NCI-H146 treated with DMSO at 0.1 percent for 48 hours (cell line): ENCODE measurements at regions not wholly inside any gene's neighbourhood (a gene's known extent, or its start where the extent isn't known, plus 50 kb on each side); places are given as distances from the start of the nearest gene placed in this dataset.
"Not testable (repeated sequence)": the region's sequence is repeated elsewhere in the genome, so short reads cannot be mapped to it uniquely, and the experiment has no call there.

ENCODE experiments used
- DNase-seq: peaks from one replicate; lab custom pipeline; 2025; ENCODE audit not compliant: unreplicated experiment; lab: John Stamatoyannopoulos, UW

DNA sequence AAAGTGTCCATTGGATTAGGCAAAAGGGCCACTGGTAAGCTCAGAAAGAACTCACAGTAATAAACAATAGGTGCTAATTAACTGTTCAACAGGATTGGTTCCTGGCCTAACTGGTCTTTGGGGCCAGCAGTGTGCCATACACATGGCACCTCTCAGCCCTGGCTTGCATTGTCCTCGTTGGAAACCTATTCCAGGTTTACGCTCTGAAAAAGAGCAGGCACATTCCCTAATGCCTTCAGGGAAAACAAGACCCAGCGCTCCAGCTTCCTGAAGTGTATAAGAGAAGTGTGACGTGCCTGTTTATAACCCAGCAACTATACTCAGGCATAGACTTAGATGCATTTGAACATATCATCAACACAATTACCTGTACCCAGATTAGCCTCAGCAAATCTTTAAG is 51.9 kb upstream of the RBM47 start:
- peak; percentile 12 for DNase-seq

DNA sequence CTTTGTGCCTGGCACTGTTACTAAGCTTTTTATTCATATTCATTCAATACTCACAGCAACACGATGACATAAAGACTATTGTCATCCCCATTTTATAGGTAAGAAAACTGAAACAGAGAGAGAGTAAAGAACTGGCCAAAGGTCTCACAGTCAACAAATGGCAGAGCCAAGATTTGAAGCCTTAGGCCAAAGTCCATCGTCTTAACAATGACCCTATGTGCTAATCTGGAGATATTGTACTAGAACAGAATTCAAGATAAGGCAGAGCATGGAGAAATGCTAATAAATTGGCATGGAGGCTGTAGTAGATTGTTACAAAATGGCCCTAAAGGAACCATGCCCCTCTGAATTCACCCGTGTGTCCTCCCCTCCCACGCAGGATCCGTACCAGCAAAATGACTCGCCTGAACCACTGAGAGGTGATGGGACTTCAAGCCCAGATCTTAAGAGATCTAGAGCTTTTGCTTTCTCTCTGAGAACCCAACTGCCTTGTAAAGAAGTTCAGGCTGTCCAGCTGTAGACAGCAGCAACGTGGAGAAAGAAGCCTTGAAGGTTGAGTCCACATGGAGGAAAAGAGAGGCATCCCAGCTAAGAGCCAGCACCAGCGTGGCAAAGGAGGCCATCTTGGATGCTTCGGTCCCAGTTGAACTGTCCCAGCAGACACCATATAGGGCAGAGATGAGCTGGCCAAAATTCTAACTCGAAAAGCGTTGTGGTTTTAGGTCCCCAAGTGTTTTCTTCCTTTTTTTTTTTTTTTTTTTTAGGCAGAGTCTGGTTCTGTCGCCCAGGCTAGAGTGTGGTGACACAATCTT is 52.8 kb upstream of the RBM47 start:
- no peak for DNase-seq

DNA sequence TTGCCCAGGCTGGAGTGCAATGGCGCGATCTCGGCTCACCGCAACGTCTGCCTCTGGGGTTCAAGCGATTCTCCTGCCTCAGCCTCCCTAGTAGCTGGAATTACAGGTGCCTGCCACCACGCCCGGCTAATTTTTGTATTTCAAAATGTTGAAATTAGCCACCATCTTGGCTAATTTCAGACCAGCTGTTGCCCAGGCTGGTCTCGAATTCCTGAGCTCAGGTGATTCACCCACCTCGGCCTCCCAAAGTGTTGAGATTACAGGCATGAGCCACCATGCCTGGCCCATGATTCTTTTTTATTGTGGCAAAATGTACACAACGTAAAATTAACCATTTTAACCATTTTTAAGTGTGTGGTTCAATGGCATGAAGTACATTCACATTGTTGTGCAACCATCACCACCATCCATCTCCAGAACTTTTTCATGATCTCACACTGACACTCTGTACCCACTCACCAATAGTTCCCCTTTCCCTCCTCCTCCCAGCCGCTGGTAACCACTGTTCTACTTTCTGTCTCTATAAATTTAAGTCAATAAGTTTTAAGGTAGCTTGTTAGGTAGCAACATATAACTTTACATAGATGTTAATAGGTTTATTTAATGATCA is 54.0 kb upstream of the RBM47 start:
- DNase-seq, result not testable (repeated sequence)

- no peak for DNase-seq
Observed at GRCh38 chr4:40684404-40684803, 54.7 kb upstream of the RBM47 start.

DNA sequence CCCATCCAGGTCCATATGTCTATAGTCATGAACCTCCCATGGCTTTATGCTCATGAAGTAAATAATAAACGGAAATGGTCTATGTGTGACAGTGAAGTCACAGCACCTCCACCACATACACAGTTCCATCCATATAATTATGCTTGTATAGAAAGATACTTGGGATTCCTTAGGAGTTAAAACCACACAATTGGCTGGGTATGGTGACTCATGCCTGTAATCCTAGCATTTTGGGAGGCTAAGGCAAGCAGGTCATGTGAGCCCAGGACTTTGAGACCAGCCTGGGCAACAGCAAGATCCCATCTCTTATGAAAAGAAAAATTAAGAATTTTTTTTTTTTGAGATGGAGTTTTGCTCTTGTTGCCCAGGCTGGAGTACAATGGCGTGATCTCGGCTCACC is 55.6 kb upstream of the RBM47 start:
- no peak for DNase-seq

GRCh38 chr4:40686081-40686913 is 56.6 kb upstream of the RBM47 start:
- DNase-seq, result no peak

DNA sequence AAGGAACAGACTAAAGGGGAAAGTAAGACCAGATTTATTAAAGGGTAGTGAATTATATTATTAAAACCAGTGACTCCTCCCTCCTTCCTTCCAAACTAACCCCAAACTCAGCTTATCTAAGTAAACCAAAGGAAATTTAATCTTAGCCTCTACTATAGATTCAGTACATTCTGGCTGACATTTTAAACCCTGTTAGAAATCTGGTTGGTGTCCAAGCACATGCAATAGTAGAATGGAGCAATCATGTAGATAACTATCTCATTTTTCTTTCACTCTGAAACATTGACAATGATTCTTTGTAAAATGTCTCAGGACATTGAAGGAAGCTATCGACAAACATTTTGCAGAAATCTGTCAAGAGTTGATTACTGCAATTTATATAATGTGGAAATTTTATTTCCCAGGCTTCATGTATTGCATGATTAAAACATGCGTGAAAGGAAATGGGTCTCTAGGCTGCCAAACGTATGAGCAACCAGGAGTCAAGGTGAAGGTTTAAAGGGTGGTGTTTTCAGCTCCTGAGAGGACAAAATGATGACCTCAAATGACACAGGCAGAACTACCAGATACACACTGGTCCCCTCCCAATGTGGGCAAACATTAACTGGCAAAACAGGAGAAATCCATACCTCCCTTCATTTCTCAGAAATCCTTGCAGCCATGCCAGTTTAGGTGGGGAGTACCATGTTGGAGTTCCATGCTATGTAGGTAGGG is 58.2 kb upstream of the RBM47 start:
- no peak for DNase-seq

GRCh38 chr4:40688446-40689095 is 58.9 kb upstream of the RBM47 start:
- DNase-seq, result no peak

GRCh38 chr4:40693946-40694345 is 55.8 kb upstream of the NSUN7 start:
- DNase-seq, result no peak

GRCh38 chr4:40697476-40697875 is 52.3 kb upstream of the NSUN7 start:
- DNase-seq, result not testable (repeated sequence)

DNA sequence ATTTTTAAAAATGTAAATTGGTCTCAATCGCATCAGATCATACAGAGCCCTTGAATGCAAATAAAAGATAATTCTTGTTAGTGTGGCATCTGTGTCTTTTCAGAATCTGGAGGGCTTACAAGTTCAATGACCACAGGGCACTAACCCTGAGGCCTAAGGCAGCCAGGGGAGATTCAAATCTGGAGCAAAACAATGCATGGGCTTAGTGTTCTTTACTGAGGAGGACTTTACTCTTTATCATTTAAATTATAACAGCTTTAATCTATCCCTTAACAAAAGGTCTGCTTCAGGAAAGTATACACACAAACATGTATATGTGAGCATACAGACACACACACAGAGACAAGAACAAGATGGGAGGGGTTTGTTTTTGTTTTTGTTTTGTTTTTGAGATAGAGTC is 51.0 kb upstream of the NSUN7 start:
- DNase-seq, result no peak

DNA sequence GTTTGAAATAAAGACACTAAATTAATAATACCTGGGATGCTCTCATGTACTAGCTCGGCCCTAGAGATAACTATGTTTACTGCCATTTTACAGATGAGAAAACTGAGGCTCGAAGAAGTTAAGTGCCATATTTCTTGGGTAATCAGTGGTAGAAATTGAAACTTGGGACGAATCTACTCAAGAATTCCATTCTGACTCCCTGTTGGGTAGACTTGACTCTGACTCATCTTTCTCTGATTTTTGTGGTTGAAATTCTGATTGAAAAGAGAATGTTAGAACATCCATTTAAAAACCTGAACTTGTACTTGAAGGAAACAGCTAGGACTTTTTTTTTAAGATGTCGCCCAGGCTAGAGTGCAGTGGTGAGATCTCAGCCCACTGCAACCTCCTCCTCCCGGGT is 50.1 kb upstream of the NSUN7 start:
- no peak for DNase-seq
